Activated CD8-positive, alpha-beta memory T cell treated with anti-CD3 and anti-CD28 coated beads for 48 hours (primary cell): ENCODE measurements at regions not wholly inside any gene's neighbourhood (a gene's known extent, or its start where the extent isn't known, plus 50 kb on each side); places are given as distances from the start of the nearest gene placed in this dataset.
"Not testable (repeated sequence)": the region's sequence is repeated elsewhere in the genome, so short reads cannot be mapped to it uniquely, and the experiment has no call there.

Experiments
- DNase-seq, 3 experiments: peaks; one replicate each; pipeline ENCODE4 v3.0.0-alpha.2; 2020; ENCODE audit warnings: low read depth in 2 of 3, low spot score in 2 of 3

DNA sequence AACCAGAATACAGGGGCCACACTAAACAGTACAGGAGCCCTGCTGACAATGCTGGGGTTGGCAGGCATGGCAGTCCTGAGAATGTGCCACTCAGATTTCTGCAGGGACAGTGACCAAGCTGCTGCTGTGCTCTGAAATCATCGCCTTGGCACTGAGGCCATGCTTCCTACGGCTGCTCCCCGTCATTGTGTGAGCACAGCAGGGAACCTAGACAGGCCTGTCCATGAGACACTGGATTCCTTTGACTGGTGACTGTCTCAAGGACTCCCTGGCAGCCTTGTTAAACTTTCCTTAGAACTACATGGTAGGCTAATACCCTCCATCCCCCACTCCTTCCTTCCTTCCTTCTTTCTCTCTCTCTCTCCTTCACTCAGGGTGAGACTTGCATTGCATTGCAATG, 111.4 kb downstream of the LUZP4 start:
- no peak for DNase-seq

DNA sequence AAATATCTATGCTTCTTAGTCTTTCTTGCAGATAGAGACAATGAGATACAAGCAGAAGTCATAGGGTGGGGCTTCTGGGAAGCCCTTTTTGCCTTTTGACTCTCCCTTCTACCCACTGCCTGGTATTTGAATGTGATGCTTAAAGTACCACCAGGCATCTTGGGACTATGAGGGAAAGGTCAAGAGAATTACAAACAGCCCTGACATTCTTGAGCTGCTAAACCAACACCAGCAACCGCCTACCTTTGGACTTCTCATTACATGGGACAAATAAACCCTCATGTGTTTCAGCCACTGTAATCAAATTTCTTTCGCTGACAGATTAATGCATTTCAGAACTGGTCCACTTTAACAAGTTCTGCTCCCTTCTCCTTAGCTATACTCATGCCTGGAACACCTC, 112.8 kb downstream of the LUZP4 start:
- no peak for DNase-seq

DNA sequence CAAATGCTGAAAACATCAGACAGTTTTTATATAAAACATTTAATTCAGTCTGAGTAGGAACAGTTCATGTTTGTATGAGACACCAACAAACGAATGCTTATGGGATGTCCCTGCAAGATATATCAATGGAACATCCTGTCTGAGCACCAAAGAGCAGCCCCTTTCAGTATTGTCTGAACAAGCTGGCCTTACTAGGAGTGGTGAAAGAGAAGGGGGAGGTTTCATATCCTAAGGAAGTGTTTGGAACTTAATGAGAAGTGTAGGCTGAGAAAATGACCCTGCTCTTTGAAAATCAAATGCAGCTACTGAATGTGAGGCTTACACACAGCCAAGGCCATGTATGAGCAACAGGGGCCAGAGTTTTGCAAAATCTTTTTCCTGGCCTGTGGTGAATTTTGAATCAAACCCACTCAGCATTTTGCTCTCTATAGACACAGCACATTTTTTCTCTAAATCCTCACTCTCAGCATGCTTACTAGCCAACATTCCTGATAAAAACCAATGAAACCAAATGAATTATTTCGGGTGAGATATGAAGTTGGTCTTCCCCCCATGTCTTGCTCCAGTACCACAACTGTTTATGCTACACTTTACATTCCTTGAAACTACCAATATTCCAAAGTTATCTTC, 119.4 kb downstream of the LUZP4 start:
- DNase-seq = no peak

DNA sequence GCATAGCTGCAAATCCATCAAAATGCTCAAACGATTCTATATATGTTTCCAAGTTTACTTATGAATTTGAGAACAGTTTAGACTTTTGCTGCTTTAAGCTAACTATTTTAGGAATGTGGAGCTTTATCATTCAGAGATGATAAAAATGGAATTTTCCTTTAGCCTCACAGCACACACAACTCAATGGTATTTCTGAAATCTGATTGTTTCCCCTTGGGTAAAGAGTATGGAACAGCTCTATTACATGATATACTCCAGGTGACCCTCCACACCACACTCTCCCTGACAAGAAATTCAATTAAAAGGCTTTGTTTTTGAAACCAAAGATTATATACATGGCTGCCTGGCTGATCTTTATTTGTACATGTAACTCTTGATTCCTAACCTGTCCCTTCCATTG, 120.0 kb downstream of the LUZP4 start:
- no peak for DNase-seq

DNA sequence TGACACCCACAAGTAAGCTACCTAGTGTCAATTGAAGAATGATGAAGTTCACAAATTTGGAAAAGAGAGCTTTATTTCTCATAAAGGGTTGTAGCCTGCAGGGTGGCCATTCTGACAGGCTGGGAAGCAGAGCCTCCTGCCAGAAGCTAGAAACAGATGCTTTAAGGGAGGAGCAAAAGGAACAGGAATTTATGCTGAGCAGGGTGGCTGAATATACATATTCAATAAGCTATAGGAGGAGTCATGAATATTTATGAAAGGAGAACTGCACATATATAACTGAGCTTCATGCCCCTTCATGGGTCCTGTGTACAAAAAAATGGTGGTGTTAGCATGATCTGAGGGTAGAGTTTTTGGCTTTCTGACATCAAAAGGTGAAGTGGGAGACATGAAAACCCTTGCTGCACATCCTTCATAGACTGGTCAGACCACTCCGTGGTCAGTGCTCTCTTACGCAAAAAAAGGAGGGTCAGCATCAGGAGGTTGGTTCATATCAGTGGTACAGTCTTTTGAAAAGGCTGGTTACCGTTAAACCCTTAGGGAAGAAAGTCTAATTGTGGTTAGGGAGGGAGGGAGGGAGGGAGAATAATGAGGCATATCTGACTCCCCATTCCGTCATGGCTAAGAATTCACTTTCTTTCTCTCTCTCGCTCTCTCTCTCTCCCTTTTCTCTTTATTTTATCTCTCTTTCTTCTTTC, 121.4 kb downstream of the LUZP4 start:
- DNase-seq = no peak

DNA sequence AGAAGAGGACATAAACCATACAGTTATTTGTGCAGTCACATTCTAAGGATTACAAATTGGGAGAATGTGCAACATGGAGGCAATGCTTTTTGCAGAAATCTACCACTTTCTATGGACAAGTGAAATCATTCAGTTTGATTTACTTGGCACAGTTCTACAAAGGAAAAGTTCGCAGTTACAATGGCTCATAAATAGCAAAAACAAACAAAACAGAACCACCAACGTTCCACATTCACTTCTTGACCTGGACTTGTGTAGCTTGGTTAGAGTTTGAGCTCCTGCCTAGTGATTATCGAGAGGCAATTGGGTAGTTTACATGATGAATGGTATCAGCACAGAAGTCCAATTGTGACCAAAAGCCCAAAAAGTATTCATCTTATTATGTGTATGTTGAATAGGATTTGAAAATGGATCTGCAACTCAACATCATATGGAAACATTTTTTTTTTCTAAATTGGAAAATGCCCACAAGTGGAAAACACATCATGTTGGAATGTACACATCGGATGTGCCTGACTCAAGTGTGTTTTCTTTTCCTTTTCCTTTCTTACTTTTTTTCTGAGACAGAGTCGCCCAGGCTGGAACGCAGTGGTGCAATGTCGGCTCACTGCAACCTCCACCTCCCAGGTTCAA, 123.8 kb downstream of the LUZP4 start:
- no peak for DNase-seq

DNA sequence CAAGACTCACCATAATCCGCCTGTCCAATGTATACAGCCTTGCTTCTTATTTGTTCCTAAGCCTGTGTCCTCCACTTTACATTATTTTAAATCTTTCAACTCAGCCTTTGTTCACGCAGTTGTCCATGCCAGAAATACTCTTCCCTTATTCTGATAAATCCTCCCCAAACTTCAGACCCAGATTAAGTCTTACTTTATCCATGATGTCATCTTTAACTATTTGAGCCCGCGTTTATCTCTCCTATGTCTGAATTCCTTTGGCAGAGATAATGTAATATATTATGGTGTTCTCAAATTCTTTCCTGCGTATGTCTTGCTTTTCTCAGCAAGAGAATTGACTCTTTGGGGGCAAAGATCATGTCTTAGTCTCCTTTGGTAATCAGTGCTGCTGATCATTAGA, 129.6 kb downstream of the LUZP4 start:
- no peak for DNase-seq

DNA sequence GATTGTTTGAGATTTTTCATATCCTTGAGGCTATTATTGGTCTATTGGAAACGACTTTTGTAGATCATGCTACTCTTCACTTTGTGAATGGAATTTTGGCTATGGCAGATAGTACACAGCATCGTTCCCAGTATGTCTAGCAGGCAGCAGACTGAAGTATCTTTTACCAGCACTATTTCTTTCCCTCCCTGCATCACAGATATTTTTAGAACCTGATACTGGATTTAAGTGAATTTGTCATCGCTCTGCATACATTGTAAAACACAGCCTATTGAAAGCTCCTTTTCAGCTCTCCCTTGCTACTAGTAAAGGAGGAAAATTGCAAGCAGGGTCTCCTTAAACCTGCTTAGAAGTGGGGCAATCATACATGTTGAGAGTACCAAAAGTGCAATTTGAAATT, 133.6 kb downstream of the LUZP4 start:
- DNase-seq = no peak

DNA sequence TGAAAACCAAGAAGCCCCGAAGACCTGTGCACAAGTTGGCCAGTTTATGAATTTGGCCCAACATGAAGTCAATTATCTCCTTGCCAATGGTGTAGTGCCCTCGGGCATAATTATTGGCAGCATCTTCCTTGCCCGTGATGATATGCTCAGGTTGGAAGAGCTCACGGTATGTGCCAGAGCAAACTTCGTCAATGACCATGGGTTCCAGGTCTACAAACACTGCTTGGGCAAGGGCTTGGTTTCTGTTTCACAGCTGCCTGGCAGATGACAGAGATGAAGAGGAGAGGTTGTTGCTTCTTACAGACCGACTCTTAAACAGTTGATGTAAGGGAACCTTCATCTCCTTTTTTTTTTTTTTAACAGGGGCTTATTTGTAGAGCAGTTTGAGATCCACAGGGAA, 135.6 kb upstream of the PLS3 start:
- DNase-seq = no peak

DNA sequence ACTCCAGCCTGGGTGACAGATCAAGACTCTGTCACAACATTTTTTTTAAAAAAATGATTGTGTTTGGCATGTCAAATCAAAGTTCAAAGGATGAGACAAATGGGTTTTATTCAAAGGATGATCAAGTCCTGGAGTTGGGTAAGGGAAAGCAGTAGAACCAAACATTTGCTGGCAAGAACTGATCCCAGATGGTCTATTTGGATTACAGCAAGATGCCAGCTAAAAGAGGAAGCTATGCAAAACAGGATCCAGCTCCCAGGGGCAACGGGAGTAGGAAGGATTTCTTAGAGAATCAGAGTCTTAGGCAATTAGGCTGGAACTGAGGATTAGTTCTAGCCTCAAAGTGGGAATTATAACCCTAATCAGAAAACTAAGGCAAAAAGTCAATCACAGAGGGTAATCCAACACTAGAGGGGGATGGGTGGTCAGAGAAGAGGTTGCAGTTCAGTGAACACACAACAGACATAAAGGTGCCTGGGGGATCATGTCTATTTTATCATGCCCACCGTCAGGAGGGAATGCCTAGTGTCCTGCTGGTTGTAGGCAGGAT, 133.0 kb upstream of the PLS3 start:
- DNase-seq = no peak

DNA sequence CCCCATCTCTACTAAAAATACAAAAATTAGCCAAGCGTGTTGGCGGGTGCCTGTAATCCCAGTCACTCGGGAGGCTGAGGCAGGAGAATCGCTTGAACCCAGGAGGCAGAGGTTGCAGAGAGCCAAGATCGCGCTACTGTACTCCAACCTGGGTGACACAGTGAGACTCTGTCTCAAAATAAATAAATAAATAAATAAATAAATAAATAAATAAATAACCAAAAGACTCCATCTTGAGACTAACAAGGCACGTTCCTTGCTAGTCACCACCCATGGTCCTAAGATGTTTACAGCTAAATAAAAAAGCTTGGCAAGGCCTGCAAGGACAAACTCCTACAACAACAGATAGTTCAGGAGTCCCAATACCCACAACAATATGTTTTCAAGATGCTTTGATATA, 126.1 kb upstream of the PLS3 start:
- not testable (repeated sequence) for DNase-seq

DNA sequence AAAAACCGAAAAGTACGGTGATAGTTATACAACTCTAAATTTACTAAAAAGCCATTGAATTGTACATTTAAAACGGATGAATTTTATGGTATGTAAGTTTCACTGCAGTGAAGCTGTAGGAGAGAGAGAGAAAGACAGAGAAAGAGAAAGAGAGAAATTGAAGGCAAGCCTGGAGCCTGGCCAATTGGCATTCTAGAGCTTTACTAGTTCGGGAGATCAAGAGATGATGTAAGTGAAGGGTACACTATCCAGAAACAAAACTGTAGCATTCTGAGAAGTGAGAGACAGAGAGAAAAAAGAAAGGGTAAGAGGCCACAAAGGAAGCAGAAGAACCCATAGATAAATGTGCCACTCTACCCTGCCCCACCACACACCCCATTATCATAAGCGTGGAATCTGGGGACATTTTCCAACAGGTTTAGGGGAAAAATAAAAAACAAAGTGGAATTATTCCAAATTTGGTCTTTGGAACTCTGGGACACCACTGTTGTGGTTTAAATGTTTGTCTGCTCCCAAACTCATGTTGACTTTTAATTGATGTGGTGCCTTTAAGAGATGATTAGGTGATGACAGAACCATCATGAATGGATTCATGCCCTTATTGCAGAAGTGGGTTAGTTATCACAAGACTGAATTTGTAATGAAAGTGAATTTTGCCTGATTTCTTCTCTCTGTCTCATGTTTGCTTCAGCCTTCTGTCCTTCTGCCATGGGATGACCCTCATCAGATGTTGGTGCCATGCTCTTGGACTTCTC, 123.0 kb upstream of the PLS3 start:
- no peak for DNase-seq

DNA sequence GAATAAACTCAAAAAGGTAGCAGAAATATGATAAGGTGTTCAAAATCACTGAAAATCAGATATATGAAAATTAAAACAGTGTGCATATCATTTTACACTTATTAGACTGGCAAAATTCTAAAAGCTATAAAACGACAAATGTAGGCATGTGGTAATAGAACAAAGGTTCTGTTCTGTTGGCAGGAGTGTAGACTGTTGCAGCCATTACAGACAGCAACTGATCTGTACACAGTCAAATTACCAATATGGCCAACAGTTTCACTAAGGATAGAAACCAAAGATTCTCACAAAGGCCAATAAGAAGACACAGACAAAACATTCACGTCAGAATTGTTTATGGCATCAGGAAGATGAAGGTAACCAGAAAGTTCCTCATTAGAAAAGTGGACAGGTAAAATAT, 112.8 kb upstream of the PLS3 start:
- no peak for DNase-seq

DNA sequence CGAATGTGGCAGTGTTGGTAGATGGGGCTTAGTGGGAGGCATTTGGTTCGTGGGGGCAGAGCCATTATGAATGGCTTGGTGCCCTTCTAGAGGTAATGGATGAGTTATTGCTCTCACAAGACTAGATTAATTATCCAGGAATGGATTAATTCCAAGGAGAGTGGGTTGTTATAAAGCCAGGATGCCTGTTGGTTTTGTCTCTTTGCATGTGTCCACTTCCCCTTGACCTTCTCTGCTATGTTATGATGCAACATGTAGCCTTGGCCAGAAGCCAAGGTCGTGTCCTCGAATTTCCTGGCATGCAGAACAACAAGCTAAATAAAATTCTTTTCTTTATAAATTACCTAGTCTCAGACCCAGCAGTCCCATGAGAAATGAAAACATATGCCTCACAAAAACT, 111.2 kb upstream of the PLS3 start:
- DNase-seq = no peak

DNA sequence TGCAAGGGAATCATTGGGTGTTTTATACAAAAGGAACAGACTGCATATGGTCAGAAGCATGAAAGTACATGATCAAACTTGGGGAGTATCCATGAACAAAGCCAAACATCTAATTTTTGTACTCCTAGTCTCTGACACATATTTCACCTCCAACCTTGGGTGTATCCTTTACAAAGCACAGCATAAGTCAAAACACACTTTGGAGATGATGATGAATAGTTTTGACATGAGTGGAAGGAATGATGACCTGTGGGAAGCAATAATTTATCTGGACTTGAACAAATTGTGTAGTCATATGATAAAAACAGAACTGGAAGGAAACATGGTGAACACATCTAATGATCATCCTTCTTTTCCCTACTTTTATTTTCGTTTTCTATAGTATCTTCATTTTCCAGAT, 108.7 kb upstream of the PLS3 start:
- DNase-seq = no peak

DNA sequence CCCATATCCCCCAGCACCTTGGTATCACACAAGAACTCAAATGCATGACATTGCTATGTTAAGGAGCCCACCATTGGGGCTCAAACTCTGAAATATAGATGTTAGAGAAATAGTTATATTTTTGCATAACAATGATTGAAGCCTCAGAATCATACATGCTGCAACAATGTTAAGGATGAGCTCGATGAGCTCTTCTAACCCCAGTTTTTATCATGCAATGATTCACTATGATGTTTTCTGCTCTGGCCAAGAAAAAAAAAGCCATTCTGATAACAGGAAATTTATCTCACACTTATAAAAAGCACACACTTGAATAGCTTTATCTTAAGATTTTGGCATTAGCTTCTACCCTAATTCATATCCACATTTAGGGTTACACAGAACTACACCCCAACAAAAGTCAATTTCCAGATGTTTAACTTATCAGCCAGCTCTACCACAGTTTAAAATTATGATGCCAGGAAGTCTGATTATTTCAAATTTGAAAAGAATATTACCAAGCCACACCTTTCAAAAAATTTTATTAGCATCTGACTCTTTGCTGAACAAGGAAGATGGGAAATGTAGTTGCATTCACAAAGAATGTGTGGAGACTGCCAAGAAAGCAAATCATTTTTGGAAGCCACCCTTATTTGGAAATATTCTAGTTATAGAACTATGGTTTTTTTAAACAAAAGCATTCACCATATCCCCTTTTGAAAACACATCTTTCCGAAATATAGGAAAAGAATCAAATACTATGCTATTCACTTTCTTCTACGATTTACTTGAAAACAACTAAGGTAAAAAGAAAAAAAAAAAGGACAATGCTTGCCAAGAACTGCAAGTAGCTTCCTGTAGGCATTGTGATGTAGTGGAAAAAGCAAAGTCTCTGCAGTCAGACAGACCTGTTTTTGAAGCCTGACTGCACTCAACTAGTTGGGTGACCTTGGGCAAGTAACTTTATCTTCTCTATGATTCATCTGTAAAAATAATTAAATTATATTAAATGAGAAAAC, 100.8 kb upstream of the PLS3 start:
- DNase-seq = no peak

DNA sequence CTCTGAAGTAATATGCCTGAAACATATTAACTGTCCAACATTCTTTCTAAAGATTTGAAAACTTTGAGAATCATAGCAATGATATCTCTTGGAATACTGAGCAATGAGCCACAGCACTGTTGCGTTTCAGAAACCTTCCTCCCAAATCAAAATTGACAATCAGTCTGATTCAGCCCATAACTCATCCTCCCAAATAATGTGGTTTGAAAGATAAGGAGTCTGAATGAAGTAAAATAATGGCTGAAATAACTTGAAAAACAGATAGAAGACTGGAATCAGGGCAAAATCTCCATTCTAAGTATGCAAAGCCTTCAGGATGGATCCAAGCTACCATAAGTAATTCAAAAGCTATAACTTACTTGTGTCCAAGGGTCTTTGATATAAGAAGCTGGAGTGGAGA, 98.6 kb upstream of the PLS3 start:
- DNase-seq = no peak

DNA sequence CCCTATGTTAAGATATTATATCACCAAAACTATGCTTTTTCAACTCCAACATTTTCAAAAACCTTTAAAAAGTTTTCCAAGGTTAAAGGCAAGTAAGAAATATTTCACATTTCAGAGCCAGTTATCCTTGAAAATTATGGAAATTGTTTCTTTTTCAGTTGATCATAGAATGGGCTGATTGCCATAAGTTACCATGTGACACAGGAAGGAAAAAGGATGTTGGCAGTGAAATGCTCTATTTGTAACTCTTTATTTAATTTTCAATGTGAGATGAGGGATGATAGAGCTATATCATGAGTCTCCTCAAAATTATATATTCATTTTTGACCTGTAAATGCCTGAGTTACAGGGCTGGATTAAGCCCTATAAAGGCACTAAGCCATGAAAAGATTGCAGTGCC, 93.0 kb upstream of the PLS3 start:
- no peak for DNase-seq

DNA sequence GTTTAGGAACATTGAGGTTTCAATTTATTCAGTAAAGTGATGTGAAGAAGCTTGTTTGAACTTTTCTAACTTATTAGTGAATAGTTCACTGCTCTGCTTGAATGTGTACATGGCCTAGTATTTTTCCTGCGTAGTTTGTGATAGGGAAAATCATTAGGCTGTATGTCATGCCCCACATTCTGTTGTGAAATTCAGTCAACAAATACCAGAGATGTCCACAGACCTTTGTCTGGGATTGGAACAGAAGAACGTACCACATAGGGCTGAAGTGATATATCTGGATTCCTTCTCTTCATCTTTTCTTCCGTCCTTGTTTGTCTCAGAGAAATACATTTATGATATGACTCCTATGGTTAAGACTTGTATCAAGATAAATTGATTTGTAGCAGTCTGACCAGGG, 88.8 kb upstream of the PLS3 start:
- no peak for DNase-seq

DNA sequence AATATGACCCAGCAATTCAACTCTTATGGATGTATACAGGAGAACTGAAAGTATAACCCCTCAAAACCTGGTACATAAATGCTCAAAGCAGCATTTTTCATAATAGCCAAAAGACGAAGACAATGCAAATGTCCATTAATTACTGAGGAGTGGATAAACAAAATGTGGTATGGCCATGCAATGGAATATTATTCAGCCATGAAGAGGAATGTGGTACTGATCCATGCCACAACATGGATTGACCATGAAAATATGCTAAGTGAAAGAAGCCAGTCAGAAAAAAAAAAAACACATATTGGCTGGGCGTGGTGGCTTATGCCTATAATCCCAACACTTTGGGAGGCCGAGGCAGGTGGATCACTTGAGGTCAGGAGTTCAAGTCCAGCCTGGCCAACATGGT, 74.5 kb upstream of the PLS3 start:
- no peak for DNase-seq

DNA sequence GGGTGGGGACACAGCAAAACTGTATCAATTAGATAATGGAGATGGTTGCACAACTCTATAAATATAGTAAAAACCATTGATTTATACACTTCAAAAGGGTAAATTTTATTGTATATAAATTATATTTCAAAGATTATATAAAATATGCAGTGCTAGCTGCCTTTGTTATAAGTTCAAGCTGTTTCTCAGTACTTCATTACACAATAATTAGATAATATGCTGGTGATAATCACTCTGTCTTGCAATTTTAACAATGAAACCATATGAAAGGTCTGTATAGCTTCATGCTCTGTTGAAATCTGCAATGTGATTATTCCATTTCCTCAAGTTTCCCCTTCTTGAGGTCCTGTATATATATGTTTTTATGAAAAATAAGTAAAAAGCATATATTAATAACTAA, 73.4 kb upstream of the PLS3 start:
- DNase-seq = no peak
